ENCODE measurements at regions not wholly inside any gene's neighbourhood (a gene's known extent, or its start where the extent isn't known, plus 50 kb on each side); places are given as distances from the start of the nearest gene placed in this dataset.

DNA sequence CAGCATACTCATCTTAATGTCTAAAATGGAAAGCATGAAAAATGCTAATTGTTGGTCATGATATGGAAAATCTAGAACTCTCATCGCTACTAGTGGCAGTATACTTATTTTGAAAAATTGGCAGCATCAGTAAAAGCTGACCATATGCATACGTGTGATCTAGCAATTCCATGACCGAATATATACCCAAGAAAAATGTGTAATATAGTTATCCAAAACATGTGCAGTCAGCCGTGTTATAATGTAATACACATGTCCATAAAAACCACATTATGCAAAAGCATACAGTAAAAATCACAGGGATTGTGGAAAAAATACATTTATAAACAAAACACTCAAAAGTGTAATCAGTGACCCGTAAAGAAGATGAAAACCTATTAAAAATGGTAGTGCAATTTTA is 439.0 kb downstream of the SH2D4B start:
- Histone ChIP-seq H3K27ac (no peak overlapping the region), H3K4me1 (replicated peaks in 1 of 2) (no peaks in the 10 kb centered on the region), H3K4me3 (no peak overlapping the region)
- WGBS, 10 experiments, result 0 to 98% (median 78%) methylated on average over 2 to 5 of the region's 5 CpGs; no CpG with 5 or more reads in 2 of the 10 experiments
- in situ Hi-C loops (cut with MboI; ENCODE audit: low pct_unique_long_range_greater_than_20kb in 2 of 9, low sequenced_read_pairs in 9 of 9, unreplicated experiment in 9 of 9), result no loop called here
- ATAC-seq (replicated peaks in 6 of 8), result no peak

DNA sequence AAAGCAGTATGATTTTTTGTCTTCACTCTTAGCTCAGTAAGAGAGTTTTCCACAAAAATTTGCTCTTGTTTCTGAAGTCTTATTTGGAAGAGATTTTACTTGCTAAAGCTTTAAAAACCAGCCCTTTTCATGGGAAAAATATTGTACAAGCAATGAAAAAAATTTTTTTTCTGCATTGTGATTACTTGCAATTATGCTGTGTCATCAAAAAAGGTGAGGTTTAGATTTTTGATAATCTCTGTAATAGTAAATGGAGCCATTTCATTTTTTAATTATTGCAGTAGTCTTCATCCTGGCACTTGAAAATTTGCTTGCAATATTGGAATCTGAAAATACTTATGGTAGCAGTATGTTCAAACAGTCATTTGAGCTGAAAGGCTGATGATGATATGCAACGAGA is 447.4 kb downstream of the SH2D4B start:
- ATAC-seq (replicated peaks in 6 of 8), result no peak
- WGBS, 10 experiments, result 0 to 100% (median 44%) methylated on average over 1 of the region's 1 CpG; no CpG with 5 or more reads in 2 of the 10 experiments
- no peak overlapping the region for H3K4me3 ChIP-seq
- H3K27ac ChIP-seq, result no peak overlapping the region
- H3K4me1 ChIP-seq (replicated peaks in 1 of 2), result no peaks in the 10 kb centered on the region
- in situ Hi-C loops (cut with MboI; ENCODE audit: low pct_unique_long_range_greater_than_20kb in 2 of 9, low sequenced_read_pairs in 9 of 9, unreplicated experiment in 9 of 9), result no loop called here

DNA sequence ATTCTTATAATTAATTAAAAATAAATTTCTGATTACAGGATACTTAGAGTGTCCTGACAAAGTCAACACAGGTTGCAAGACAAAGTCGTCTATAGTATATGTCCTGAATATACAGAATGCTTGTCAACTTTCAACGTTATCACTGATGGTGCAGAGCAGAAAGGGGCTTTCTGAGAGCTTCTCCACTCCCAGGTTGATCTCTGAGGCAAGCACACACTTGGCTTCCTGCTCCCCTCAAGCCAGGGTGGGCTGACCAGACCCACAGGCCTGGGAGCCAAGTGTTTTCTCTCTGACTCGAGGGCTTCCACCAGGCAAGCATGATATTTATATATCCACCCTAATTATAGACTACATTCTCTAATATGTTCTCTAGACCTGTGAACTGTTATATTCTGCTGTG is 448.9 kb downstream of the SH2D4B start:
- WGBS, 10 experiments, result 0 to 92% (median 45%) methylated on average over 1 to 3 of the region's 3 CpGs
- Histone ChIP-seq H3K27ac (no peak overlapping the region), H3K4me3 (no peak overlapping the region), H3K4me1 (replicated peaks in 1 of 2) (no peaks in the 10 kb centered on the region)
- no peak for ATAC-seq (replicated peaks in 6 of 8)
- in situ Hi-C loops (cut with MboI; ENCODE audit: low pct_unique_long_range_greater_than_20kb in 2 of 9, low sequenced_read_pairs in 9 of 9, unreplicated experiment in 9 of 9), result no loop called here

DNA sequence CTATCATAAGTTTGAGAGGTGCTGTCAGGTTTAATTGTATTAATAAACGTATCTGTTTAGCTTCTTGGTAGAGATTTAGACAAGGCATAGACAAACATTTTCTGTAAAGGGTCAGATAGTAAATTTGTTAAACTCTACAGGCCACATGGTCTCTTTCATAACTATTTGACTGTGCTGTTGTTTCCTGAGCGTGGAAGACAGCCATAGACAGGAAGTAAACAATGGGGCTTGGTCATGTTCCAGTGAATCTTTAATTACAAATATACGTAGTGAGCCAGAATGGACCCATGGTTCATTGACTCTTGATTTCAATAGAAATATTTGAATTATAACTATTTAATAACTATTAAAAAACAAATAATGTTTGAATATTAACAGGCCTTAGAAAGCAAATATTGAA is 451.1 kb downstream of the SH2D4B start:
- in situ Hi-C loops (cut with MboI; ENCODE audit: low pct_unique_long_range_greater_than_20kb in 2 of 9, low sequenced_read_pairs in 9 of 9, unreplicated experiment in 9 of 9), result no loop called here
- no peak overlapping the region for H3K27ac ChIP-seq
- no peak overlapping the region for H3K4me3 ChIP-seq
- no peaks in the 10 kb centered on the region for H3K4me1 ChIP-seq (replicated peaks in 1 of 2)
- WGBS, 10 experiments, result 0 to 100% (median 83%) methylated on average over 1 to 3 of the region's 3 CpGs; no CpG with 5 or more reads in 2 of the 10 experiments
- no peak for ATAC-seq (replicated peaks in 6 of 8)

- H3K4me3 ChIP-seq, result no peak overlapping the region
- peak in 3 of 8 experiments; percentile 59 to 98 (median 63) for ATAC-seq (replicated peaks in 6 of 8)
- WGBS, 10 experiments, result 54 to 100% (median 87%) methylated on average over 2 to 6 of the region's 7 CpGs; no CpG with 5 or more reads in 6 of the 10 experiments
- H3K27ac ChIP-seq, result no peak overlapping the region
- no peaks in the 10 kb centered on the region for H3K4me1 ChIP-seq (replicated peaks in 1 of 2)
- in situ Hi-C loops (cut with MboI; ENCODE audit: low pct_unique_long_range_greater_than_20kb in 2 of 9, low sequenced_read_pairs in 9 of 9, unreplicated experiment in 9 of 9), result no loop called here
Measured at GRCh38 chr10:80996615-80997193, 459.0 kb downstream of the SH2D4B start.

GRCh38 chr10:81000781-81001180 is 463.1 kb downstream of the SH2D4B start:
- in situ Hi-C loops (cut with MboI; ENCODE audit: low pct_unique_long_range_greater_than_20kb in 2 of 9, low sequenced_read_pairs in 9 of 9, unreplicated experiment in 9 of 9), result loop anchor here in 1 of 9 experiments (25.0 kb wide), 1 partner anchor 313 kb away; no protein-coding TSS in a partner anchor
- no peak for ATAC-seq (replicated peaks in 6 of 8)
- WGBS, 10 experiments, result 17 to 100% (median 89%) methylated on average over 1 of the region's 1 CpG; no CpG with 5 or more reads in 3 of the 10 experiments
- H3K27ac ChIP-seq, result no peak overlapping the region
- H3K4me1 ChIP-seq (replicated peaks in 1 of 2), result no peaks in the 10 kb centered on the region
- no peak overlapping the region for H3K4me3 ChIP-seq

DNA sequence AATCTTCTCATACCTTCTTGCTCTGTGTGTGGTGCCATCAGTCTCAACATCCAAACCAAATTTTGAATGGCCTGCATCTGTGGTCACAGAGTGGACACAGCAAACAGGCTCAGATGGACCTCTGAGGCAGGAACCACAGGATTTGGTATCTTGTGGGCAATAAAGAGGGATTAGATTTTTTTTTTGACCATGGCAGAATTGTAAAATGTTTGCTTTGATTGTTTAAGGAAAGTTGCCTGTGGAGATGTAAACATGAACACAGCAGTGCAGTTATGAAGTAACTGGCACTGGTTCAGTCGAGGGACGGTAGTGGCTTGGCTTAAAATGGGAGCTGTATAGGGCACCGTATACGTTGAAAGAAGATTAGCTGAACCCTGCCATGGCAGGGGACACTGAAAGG is 464.7 kb downstream of the SH2D4B start:
- in situ Hi-C loops (cut with MboI; ENCODE audit: low pct_unique_long_range_greater_than_20kb in 2 of 9, low sequenced_read_pairs in 9 of 9, unreplicated experiment in 9 of 9), result loop anchor here in 1 of 9 experiments (25.0 kb wide), 1 partner anchor 315 kb away; no protein-coding TSS in a partner anchor
- no peak for ATAC-seq (replicated peaks in 6 of 8)
- Histone ChIP-seq H3K27ac (no peak overlapping the region), H3K4me3 (no peak overlapping the region), H3K4me1 (replicated peaks in 1 of 2) (no peaks in the 10 kb centered on the region)
- WGBS, 10 experiments, result 53 to 100% (median 90%) methylated on average over 1 to 4 of the region's 4 CpGs; no CpG with 5 or more reads in 1 of the 10 experiments

DNA sequence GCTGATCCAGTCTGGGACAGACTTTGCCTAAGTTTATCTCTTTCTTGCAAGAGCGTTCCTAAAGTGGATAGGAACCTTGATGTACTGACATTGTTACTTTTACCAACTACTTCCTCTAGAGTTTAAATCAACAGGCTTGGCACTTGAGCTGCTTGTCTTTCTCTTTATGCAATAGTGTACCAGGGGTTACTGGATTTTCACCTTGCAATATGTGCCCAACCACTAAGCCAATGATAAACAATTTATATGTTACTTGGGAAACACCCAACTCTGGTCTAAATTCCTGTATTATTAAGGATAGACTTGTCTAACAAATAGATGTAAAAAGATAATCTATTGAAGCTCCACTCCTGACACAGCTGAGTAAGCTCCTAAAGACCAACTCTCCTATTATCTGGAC is 470.2 kb downstream of the SH2D4B start:
- Histone ChIP-seq H3K4me3 (no peak overlapping the region), H3K4me1 (replicated peaks in 1 of 2) (no peaks in the 10 kb centered on the region), H3K27ac (no peak overlapping the region)
- no peak for ATAC-seq (replicated peaks in 6 of 8)
- WGBS, 10 experiments, result 29 to 100% (median 71%) methylated on average over 1 of the region's 1 CpG; no CpG with 5 or more reads in 3 of the 10 experiments
- in situ Hi-C loops (cut with MboI; ENCODE audit: low pct_unique_long_range_greater_than_20kb in 2 of 9, low sequenced_read_pairs in 9 of 9, unreplicated experiment in 9 of 9), result loop anchor here in 1 of 9 experiments (25.0 kb wide), 1 partner anchor 321 kb away; no protein-coding TSS in a partner anchor

DNA sequence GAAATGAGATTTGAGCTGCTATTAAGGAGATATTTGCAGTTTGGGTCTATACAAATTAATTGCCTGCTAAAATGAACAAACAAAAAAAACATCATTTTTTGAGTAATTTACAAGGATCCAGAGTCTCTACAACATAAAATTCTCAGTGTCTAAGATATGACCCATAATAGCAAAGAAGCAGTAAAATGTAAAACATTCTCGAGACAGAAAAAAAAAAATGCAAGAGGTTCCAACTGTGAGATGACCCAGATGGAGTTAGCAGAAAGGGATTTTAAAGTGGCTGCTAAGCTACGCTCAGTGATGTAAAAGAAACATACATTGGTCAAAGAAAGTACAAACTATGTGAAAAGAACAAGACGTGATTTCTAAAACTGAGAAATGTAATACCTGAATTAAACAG is 471.0 kb downstream of the SH2D4B start:
- Histone ChIP-seq H3K4me3 (no peak overlapping the region), H3K4me1 (replicated peaks in 1 of 2) (no peaks in the 10 kb centered on the region), H3K27ac (no peak overlapping the region)
- in situ Hi-C loops (cut with MboI; ENCODE audit: low pct_unique_long_range_greater_than_20kb in 2 of 9, low sequenced_read_pairs in 9 of 9, unreplicated experiment in 9 of 9), result loop anchor here in 1 of 9 experiments (25.0 kb wide), 1 partner anchor 321 kb away; no protein-coding TSS in a partner anchor
- ATAC-seq (replicated peaks in 6 of 8), result no peak
- WGBS, 10 experiments, result 0 to 93% (median 33%) methylated on average over 2 to 3 of the region's 3 CpGs

DNA sequence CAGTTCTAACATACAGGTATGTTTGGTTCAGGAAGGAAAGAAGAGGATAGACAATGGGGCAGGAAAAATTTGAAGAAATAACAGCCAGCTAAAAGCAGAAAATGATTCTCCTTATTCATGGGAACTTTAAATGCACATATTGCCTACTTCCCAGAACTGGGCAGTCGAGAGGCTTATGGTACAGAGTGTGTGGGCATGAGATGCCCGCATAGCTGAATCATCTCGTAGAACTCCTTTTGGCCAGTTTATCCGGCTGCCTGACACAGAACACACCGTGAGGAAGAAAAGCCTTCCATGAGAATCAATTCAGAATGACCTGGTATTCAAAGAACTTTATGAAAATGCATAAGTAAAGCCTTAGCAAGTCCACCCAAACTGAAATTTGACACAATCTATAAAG is 471.6 kb downstream of the SH2D4B start:
- Histone ChIP-seq H3K27ac (no peak overlapping the region), H3K4me3 (no peak overlapping the region), H3K4me1 (replicated peaks in 1 of 2) (no peaks in the 10 kb centered on the region)
- 18 to 95% (median 90%) methylated on average over 2 to 5 of the region's 5 CpGs; no CpG with 5 or more reads in 1 of the 10 experiments for WGBS, 10 experiments
- in situ Hi-C loops (cut with MboI; ENCODE audit: low pct_unique_long_range_greater_than_20kb in 2 of 9, low sequenced_read_pairs in 9 of 9, unreplicated experiment in 9 of 9), result loop anchor here in 1 of 9 experiments (25.0 kb wide), 1 partner anchor 322 kb away; no protein-coding TSS in a partner anchor
- peak in 2 of 8 experiments; percentile 19 to 74 for ATAC-seq (replicated peaks in 6 of 8)

DNA sequence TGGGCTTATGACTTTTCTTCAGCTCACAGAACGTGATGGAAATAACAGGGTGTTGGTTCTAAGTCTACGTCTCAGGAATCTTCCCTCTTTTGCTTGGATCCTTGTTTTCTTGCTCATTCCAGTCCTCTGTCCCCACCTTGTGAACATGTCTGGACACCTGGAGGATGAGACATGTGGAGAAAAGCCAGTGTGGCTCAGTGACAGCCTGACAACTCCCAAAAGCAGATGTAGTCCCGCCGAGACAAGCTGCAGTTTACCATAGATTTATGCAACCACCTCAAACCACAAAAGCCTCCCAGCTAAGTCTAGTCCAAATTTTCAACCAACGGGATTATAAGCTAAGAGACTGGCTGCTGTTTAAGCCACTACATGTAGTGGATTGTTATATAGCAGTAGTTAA is 476.1 kb downstream of the SH2D4B start:
- Histone ChIP-seq H3K4me3 (no peak overlapping the region), H3K27ac (no peak overlapping the region), H3K4me1 (replicated peaks in 1 of 2) (no peaks in the 10 kb centered on the region)
- 0 to 94% (median 72%) methylated on average over 1 to 4 of the region's 5 CpGs; no CpG with 5 or more reads in 2 of the 10 experiments for WGBS, 10 experiments
- in situ Hi-C loops (cut with MboI; ENCODE audit: low pct_unique_long_range_greater_than_20kb in 2 of 9, low sequenced_read_pairs in 9 of 9, unreplicated experiment in 9 of 9), result loop anchor here in 1 of 9 experiments (25.0 kb wide), 1 partner anchor 326 kb away; no protein-coding TSS in a partner anchor
- peak in 3 of 8 experiments; percentile 31 to 92 (median 44) for ATAC-seq (replicated peaks in 6 of 8)

DNA sequence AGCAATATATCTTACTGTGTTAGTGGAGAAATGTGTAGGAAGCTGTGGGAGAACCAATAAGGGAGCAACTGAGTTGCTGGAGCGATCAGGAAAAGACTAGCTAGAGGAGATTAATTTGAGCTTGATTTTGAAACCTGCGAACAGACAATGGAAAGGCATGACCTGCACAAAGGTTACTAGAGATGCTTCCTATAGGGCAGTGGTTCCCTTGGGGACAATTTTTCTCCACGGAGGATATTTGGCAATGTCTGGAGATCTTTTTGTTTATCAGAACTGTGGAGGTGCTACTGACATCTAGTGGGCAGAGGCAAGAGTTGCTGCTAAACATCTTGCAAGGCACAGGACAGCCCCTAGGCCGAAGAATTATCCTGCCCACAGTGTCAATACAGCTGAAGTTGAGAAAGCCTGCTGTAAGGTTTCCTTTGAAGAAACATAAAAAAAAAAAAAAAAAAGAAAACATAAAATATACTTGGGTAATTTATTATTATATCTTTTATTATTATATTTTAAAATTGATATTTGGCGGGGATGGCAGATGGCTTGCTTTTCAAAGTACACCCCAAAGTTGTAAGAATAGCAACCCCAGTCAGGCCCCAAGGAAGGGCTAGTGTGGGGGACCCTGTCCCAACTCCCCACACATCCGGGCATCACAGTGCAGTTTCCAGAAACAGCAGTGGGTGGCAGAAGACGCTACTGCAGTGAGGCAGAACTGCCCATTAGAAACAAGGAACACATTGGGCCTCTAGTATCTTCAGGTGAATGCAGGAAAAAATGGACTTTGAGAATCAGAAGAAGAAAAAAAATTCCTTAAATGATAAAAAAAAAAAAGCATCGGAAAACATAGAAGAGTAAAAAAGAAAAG is 481.6 kb downstream of the SH2D4B start:
- Histone ChIP-seq H3K4me3 (no peak overlapping the region), H3K4me1 (replicated peaks in 1 of 2) (no peaks in the 10 kb centered on the region), H3K27ac (no peak overlapping the region)
- peak; percentile 58 to 95 (median 86) for ATAC-seq (replicated peaks in 6 of 8)
- in situ Hi-C loops (cut with MboI; ENCODE audit: low pct_unique_long_range_greater_than_20kb in 2 of 9, low sequenced_read_pairs in 9 of 9, unreplicated experiment in 9 of 9), result loop anchor here in 1 of 9 experiments (25.0 kb wide), 1 partner anchor 332 kb away; no protein-coding TSS in a partner anchor
- WGBS, 10 experiments, result 21 to 100% (median 44%) methylated on average over 1 to 8 of the region's 8 CpGs

All from motor neuron (in vitro differentiated cells).